GM18499 (cell line): ENCODE measurements at regions not wholly inside any gene's neighbourhood (a gene's known extent, or its start where the extent isn't known, plus 50 kb on each side); places are given as distances from the start of the nearest gene placed in this dataset.

Source experiments
- ATAC-seq: cut with Tn5 transposase; IDR thresholded peaks from one replicate; pipeline ENCODE4 v1.9.1; 2021; ENCODE audit warnings: moderate number of reproducible peaks; ENCODE audit not compliant: insufficient read depth, unreplicated experiment

DNA sequence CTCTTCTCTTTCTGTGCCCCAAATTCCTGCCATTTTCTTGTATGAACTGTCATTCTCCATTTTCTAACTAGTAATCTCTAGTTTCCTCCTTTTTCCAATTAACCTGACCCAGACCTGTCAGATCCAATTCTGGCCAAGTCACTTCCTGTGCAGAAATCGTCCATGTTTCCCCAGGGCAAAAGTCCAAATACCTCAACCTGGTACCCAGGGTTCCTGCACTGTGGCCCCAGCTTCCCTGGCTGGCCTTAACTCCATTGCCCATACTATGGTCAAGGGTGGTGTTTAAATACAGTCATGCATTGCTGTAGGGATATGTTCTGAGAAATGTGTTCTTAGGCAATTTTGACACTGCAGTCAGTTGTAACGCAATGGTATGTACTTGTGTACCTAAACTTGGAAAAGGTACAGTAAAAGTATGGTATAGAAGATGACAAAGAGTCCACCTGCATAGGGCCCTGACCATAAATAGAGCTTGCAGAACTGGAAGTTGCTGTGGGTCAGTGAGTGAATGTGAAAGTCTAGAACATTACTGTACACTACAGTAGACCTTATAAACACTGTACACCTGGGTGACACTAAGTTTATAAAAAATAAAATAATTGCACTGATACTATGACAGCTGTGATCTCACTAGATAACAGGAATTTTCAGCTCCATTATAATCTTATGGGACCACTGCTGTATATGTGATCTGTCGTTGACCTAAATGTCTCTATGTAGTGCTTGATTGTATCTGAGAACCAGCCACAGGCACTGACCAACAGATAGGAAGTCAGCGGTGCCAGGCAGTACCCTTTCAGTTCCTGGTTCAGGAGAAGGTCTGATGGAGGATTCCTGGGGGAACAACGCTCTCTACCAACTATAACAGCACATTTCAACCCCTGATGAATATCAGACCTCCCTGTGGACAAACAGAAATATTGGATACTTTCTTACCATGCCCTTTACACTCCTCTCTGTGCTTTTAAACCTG, 336.1 kb upstream of the PROK2 start:
- peak; percentile 74 for ATAC-seq

DNA sequence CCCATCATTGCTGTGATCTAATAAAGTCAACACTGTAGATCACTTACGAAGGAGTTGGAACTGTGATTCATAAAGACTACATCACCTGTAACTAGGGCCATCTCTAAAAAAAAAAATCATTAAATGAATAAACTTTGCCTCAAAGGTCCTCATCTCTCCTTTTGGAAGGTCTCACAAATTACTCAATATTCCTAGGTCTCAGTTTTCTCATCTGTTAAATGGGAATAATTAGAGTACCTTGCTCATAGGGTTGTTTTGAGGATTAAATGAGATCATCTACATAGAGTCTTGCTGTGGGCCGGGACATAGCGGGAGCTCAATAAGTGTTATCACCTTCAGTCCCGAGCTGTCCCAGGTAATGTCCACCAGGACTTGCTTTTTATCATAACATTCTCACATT, 335.1 kb upstream of the PROK2 start:
- no peak for ATAC-seq

DNA sequence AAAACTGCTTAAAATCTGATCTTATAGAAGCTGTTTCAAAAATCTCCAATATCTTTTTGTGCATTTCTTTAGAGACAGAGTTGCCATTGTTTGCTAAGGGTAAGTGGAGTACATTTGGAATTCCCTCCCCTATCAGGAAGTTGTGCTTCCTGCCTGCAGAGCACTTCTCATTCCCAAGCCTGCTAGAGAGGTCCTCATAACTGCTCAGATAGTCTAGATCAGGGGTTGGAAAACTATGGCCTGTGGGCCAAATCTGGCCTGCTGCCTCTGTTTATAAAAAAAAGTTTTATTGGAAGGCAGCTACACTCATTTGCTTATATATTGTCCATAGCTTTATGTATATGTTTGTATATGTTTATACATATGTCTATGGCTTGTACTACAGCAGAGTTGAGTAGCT, 333.7 kb upstream of the PROK2 start:
- ATAC-seq, result no peak

DNA sequence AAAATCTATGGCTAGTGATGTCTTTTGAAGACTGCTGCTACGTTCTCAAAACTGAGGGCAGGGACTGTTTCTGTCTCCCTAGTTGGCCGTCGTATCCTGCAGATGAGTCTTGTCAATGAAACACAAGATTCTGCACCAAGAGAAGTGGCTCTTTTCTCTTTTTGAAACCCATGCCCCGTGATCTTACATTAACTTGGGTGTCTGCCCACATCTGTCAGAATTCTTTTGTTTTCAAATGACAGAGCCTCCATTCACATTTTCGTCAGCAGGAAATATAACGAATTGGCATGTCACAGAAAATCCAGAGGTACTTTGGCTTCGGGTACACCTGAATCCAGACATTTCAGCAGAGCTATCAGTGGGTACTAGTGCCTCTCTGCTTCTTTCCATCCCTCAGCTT, 331.3 kb upstream of the PROK2 start:
- ATAC-seq, result no peak

DNA sequence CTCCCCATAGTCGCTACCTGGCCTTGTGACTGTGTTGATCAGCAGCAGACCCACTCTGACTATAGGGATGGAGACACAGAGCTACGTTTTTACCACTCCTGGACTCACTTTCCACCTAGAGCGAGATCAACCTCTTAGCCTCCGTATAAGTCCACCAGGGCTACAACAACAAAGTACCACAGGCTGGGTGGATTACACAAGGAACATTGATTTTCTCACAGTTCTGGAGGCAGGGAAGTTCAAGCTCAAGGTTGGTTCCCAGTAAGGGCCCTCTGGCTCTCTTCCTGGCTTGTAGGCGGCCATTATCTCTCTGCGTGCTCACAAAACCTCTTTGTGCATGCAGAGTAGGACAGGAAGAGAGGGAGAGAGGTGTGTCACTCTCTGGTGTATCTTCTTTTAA, 330.4 kb upstream of the PROK2 start:
- ATAC-seq, result no peak

DNA sequence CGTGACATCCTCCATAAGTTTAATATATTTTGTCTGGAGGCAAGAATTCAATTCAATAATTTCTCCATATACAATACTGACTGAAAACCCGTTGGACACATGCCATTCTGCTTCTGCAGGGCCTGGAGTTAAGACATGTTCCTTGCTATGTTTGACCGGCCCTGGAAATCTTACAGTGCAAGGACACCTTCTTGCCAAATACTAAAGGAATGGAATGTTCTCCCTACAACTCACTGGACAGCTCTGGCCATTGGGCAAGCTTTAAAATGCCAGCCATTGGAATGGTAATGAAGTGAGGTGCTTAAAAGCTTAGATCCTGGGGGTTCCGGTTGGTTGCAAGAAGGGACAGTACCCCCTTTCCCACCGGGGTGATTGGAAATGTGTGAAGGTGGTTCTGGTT, 329.8 kb upstream of the PROK2 start:
- no peak for ATAC-seq

DNA sequence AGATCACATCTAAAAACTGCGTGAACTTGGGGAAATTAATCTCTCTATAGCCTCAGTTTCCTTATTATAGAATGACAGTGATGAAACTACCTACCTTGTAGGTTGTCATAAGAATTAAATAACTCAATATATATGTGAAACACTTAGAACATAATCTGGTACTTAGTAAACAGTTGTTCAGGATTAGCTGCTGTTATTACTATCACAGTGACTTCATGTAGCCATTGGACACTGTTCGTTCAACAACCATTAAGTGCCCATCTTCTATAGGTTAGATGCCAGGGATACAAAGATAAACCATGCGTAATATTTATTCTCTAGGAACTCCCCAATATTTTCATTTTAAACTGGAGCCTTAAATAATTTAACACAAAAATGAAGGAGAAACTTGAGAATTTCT, 329.0 kb upstream of the PROK2 start:
- no peak for ATAC-seq

DNA sequence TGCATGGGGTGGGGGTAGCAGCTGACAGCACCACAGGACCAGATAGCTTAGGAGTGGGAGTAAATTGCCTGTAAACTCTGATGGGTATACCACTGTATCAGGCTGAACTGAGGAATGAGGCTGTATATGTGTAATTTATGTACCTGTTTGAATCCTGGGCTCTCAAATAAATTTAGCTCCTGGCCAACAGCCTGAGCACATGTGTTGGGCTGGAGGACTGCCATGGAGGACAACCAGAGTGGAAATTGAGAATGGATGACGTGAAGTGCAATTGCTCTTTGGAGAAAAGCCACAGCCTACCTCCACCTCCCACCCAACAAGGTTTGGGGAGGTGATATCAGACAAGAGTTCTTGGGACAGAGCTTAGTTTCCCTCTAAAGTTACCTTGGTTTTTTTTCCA, 328.6 kb upstream of the PROK2 start:
- no peak for ATAC-seq

DNA sequence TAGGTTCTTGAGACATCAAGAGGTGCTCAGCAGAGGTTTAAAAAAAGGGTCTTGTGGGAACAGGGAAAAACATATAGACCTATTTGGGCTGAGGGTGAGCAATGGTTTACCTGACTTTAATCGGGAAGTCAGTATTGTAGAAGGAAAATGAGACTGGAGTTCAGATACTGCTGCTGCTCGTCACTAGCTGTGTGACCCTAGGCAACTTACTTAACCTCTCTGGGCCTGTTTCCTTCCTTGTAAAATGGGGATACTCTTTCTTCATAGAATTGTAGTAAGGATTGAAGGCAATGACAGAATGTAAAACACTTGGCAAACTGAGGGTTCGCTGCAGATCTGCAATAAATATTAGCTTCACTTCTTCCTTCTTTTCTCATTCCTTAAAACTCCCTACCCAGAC, 327.5 kb upstream of the PROK2 start:
- ATAC-seq, result no peak

DNA sequence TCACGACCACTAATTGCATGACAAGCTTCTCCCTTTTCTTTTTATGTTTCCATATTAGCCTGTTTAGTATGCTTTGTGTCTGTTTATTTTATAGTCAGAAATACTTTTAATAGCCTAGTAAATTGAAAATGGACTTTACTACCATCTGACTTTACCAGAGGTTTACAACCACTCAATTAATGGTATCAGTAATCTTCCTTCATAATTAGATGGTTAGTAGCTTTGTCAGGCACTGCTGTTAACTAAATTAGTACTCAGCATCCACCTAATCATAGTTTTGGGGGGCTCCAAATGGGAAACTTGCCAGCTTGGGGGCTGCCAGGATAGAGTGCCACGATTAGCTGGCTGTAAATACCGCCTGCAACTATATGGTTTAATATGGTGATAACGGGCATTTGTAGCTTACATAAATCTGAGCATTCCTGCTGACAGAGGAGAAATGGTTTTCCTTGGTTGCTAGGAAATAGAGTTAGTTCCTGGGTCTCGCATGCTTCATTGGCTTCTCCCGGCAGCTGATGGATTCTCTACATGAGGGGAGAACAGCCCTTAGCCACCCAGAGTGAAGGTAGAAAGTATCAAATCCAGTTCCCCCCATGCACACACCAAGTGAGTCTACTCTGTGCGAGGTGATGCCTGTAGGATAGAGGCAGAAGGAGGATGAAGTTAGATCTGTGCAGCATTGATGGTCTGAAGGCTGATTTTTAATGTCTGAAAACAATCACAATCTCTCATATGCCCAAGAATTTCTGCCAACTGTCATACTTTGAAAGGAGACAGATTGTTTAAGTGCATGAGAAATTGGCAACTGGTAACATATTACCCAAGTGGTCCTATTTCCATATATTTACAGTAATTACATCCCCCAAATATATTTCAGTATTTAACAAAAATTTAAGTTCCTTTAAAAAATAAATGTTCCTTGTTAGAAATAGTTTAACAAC, 326.6 kb upstream of the PROK2 start:
- ATAC-seq, result no peak

DNA sequence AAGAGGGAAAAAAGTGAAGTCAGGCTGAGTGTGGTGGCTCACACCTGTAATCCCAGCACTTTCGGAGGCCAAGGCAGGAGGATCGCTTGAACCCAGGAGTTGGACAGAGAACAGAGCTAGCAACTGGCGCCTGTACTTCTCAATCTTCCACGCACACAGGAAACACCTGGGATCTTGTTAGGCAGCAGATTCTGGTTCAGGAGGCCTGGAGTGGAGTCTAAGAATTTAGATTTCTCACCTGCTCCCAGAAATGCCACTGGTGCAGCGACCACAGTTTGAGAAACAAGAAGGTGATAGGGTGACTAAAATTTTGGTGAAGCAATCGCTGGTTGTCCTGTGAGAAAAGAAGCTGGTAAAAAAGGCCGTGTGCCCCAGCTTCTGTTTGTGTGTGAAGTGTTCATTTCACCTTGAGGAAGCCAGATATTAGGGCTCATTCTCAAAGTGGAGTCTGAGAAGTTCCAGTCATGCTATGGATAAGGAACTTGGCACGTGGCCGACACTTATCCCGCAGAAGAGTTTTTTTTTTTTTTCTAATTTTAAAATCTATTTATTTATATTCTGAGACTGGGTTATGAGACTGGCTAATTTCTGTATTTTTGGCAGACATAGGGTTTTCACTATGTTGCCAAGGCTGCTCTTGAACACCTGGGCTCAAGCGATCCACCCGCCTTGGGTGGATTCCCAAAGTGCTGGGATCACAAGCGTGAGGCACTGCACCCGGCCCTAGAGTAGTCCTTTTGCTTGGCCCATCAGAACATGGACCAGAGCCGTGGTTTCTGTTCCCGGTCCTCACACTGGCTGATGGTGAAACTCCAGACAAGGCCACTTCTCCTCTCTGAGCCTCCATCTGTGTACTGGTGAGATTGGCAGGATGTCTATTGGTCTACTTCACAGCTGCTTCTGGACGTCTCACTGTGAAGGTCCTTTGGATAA, 324.6 kb upstream of the PROK2 start:
- no peak for ATAC-seq

DNA sequence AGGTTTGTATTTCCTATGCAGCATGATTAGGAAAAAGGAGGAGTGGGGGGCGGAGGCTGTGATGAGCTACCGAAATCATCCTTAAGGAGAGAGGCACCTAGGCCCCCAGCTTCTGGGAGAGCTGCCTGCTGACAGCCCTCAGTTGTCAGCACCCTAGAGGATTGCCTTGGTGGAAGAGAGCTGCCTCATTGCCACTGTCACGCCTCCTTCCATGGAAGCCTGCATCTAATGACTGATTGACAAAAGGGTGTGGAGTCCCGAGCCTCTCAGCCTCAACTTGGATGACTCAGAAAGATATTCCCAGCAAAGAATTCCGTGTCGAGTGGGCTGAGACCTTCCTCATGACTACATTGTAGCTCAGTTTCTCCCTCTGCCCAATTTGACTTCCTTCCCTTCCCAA, 320.4 kb upstream of the PROK2 start:
- no peak for ATAC-seq

DNA sequence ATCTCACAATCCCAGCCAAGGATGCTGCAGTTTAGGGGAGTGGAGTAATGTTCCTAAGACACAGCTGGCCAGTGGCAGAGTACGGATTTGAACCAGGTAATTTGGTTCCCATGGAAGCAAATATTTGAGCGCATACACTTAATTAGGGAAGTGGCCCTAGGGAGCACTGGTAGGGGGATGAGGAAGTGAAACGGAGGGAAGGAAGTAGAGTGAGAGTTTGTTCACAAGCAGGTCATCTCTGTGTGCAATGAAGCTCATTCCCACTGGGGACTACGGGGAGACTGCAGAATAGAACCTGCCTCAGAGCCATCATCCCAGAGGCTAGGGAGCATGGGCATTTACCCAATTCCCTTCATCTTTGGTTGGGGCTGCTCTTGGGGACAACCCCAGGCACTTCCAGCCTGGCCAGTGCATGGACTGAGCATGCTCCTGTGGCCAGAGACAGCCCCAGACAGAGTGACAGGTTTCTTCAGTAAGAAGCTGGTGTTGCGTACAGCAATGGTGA, 317.2 kb upstream of the PROK2 start:
- peak; percentile 60 for ATAC-seq

DNA sequence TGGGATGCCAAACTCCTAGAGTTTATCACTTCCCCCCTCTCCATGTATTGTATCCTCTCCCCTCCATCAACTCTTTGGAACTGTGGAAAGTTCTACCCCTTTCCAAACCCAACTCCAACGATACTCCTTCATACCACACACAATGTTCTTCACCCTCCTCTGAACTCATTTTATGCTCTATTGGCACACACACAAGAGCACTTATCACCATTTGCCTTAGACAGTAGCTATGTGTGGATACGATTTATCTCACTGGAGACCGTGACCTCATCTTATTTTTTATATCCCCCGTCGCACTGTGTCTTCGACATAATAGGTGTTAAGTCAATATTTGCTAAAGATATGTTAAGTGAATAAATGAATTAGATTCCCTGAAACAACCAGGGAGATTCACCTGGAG, 316.5 kb upstream of the PROK2 start:
- no peak for ATAC-seq

DNA sequence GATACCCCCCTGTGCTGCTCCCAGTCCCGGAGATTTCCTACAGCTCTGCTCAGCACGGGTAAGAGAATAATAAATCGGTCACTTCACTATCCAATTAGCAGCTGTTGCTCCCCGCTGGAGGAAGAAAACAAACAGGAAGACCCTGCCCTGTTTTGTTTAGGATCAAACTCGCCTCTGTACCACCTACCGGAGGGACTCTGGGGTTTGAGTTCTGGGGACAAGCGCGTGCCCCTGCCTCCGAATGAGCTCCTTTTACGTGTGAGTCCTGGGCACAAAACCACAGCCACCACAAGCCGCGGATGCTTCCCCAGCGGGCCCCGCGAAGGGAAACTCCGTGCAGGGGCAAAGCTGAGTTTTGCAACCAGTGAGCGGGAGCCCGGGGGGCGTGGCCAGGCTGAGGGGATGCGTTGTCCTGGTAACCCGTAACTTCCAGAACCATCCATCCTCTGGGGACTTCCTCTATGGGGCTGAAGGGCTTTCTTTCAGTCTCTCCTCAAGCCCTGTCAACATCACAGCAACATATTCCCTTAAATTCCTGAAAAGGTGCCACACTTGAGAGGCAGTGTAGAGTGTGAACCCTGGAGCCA, 315.7 kb upstream of the PROK2 start:
- no peak for ATAC-seq

DNA sequence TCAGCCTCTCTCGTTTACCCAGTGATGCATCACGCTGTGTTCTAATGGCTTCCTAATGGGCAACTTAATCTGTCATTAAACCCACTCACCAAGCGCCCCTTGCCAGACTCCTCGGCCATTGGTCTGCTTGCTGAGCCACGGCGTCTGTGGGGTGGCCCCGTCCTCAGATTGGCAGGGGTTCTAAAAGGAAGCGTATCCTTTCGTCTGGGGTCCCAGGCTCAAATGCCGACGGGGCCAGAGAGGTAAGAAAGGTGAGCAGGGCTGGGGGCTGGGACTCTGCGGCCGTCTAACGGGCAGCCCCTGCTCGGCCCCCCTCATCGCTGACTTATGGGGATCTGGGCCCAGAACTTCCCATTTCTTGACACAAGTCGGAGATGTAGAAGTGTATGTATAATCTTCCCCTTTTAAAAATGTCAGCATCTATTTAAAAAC, 315.1 kb upstream of the PROK2 start:
- ATAC-seq, result no peak

DNA sequence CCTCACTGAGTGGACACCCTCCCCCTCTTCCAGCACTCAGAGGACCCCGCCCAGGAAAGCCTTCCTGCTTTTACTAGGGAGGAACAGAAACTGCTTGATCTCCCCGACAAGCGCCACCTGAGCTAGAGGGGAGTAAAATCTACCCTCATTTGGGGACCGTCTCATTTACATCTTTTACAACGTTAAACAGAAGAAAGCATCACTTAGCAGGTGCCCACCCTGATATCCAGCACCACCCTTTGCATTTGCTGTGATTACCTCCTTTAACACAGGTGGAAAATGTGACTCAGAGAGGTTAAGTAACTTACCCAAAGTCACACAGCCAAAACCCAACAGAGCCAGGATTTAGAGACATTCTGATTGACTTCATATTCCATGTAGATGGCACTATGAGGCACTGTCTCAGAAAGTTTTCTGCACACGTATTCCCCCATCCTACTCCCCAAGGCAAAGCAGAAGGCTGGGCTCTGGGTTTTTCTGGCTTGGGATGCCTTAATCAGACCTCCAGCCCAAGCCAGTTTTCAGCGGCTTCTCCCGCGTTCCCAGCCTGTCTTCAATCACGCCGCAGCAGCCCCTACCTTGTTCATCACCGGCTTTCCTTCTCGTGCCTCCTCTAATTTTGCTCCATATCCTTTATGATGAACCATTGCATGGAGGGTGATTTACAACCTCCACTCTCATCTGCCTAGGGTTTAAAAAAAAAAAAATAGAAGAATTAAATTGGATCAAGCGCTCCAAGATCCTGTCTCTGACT, 314.6 kb upstream of the PROK2 start:
- no peak for ATAC-seq

DNA sequence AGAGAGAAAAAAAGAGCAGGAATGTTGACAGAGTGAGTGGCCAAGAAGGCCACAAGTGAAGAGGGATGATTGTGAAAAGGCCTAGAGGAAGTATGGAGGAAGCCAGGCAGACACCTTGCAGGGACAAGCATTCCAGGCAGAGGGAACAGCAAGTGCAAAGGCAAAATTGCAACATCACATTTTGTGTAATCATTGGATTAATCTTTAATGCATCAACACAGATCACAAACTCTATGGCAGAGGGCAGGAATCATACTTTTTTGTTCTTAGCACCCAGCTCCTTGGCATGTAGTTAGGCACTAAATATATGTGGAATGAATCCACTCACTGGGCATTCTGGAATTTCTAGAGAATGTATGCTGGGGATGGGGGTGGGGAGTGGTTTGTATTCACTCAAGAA, 312.1 kb upstream of the PROK2 start:
- ATAC-seq, result no peak

DNA sequence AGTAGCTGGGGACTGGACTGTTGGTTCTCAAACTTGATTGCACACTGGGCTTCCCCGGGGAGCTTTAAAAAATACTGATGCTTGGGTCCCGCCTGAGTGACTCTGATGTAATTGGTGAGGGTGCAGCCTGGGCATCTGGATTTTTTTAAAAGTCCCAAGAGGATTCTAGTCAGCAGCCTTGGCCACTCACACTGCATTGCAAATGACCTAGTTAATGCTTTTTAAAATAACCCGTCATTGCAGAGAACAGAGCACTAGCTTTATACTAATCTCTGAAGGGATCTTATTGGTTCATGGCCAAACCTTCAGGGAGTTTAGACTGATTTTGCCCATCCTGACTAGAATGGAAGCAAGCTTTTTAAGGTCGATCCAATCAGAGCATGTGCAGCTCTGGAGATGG, 310.6 kb upstream of the PROK2 start:
- no peak for ATAC-seq
